ENCODE measurements at regions not wholly inside any gene's neighbourhood (a gene's known extent, or its start where the extent isn't known, plus 50 kb on each side); places are given as distances from the start of the nearest gene placed in this dataset.

- CTCF ChIA-PET, result no interaction called here
- TF ChIP-seq GATA2 (IDR thresholded peaks at IDR 0.05; ENCODE audit: insufficient read depth, insufficient read length, low read depth, low read length) (no peak), POLR2A (IDR thresholded peaks at IDR 0.05; ENCODE audit: low read depth, low read length) (no peak), MYC (IDR thresholded peaks at IDR 0.05; ENCODE audit: low read depth, low read length) (no peak), POLR2AphosphoS5 (IDR thresholded peaks at IDR 0.05; ENCODE audit: insufficient read depth, low read depth, low read length) (no peak), EZH2 (IDR thresholded peaks at IDR 0.05; ENCODE audit: borderline replicate concordance, low read depth, low read length, severe bottlenecking) (no peak), FOS (IDR thresholded peaks at IDR 0.05; ENCODE audit: borderline replicate concordance, insufficient read depth, low read length) (no peak), CTCF (IDR thresholded peaks at IDR 0.05; ENCODE audit: extremely low read depth in 1 of 2, insufficient read depth in 1 of 2, low read depth in 1 of 2, low read length in 2 of 2) (no peak), JUN (IDR thresholded peaks at IDR 0.05; ENCODE audit: borderline replicate concordance, insufficient read depth, insufficient read length, low read depth) (no peak), MAX (IDR thresholded peaks at IDR 0.05; ENCODE audit: insufficient read depth, insufficient read length) (no peak)
- H3K4me1 ChIP-seq (ENCODE audit: control insufficient read depth, extremely low read depth, insufficient read depth, low read length), result no peaks in the 10 kb centered on the region
- no peaks in the 10 kb centered on the region for H3K9me1 ChIP-seq (replicated peaks; ENCODE audit: control insufficient read depth, extremely low read depth, insufficient read depth, low read length)
- intact Hi-C loops (cut with micrococcal nuclease) (no loop called here), dilution Hi-C loops (cut with MboI; ENCODE audit: extremely low pct_ligation_motif_present, low sequenced_read_pairs) (no loop called here)
- POLR2A ChIA-PET, result no interaction called here
- H3K4me2 ChIP-seq (ENCODE audit: insufficient read depth, low read length), result no peak overlapping the region
- H2AFZ ChIP-seq (ENCODE audit: low read depth, low read length), result no peak overlapping the region
- no peaks in the 10 kb centered on the region for H3K9me3 ChIP-seq (replicated peaks; ENCODE audit: control insufficient read depth, insufficient read depth, low read length)
- H3K36me3 ChIP-seq (ENCODE audit: control insufficient read depth in 2 of 2, extremely low read depth in 1 of 2, insufficient read depth in 2 of 2, low read length in 2 of 2), result no peaks in the 10 kb centered on the region
- H3K27ac ChIP-seq (ENCODE audit: insufficient read depth, low read depth, low read length), result no peak overlapping the region
- H3K27me3 ChIP-seq (ENCODE audit: control insufficient read depth in 2 of 2, insufficient read depth in 2 of 2, low read length in 2 of 2), result no peaks in the 10 kb centered on the region
- no TSS peak for BruUV-seq (replicated peaks)
- no peaks in the 10 kb centered on the region for H4K20me1 ChIP-seq (replicated peaks; ENCODE audit: control insufficient read depth, extremely low read depth, insufficient read depth, low read length)
- no peak overlapping the region for H3K4me3 ChIP-seq (replicated peaks in 1 of 3; ENCODE audit: insufficient read depth in 1 of 3, low read depth in 1 of 3, low read length in 3 of 3)
- FAIRE-seq (no peak), DNase-seq (ENCODE audit: low read depth, low spot score) (no peak)
- H3K79me2 ChIP-seq (ENCODE audit: control insufficient read depth, insufficient read depth, low read length), result no peaks in the 10 kb centered on the region
- no peak overlapping the region for H3K9ac ChIP-seq (replicated peaks; ENCODE audit: extremely low read depth, insufficient read depth, low read length)
Observed at GRCh38 chr2:142777742-142778141, 99.7 kb upstream of the KYNU start.

Data from endothelial cell of umbilical vein (primary cell).